C4-2B (cell line): ENCODE measurements at regions not wholly inside any gene's neighbourhood (a gene's known extent, or its start where the extent isn't known, plus 50 kb on each side); places are given as distances from the start of the nearest gene placed in this dataset.

Experiments
- H3K27ac ChIP-seq: fragments of 450-650 bp; 2 replicates; pipeline ENCODE4 v1.5.1; 2017
- CTCF ChIP-seq: fragments of 450-650 bp; conservative IDR thresholded peaks from 2 replicates; pipeline ENCODE4 v1.5.1; 2017; ENCODE audit warnings: mild to moderate bottlenecking
- ZFX ChIP-seq: fragments of 450-650 bp; IDR thresholded peaks from 2 replicates; pipeline ENCODE4 v1.6.1; 2017

- H3K27ac ChIP-seq = no peak overlapping the region
- TF ChIP-seq ZFX = no peak
- no peak for TF ChIP-seq CTCF
Observed at GRCh38 chr2:8629402-8629801, 52.5 kb upstream of the ID2 start.

- no peak for TF ChIP-seq CTCF
- no peak for TF ChIP-seq ZFX
- H3K27ac ChIP-seq = no peak overlapping the region
Observed at GRCh38 chr2:8630676-8631464, 51.0 kb upstream of the ID2 start.

- H3K27ac ChIP-seq = no peak overlapping the region
- no peak for TF ChIP-seq ZFX
- TF ChIP-seq CTCF = no peak
Observed at GRCh38 chr2:8631465-8632005, 50.3 kb upstream of the ID2 start.
